Keratinocyte (primary cell): ENCODE measurements at regions not wholly inside any gene's neighbourhood (a gene's known extent, or its start where the extent isn't known, plus 50 kb on each side); places are given as distances from the start of the nearest gene placed in this dataset.

Experiments used
- DNase-seq: peaks from one replicate; pipeline ENCODE4 v3.0.0-alpha.2; 2011; ENCODE audit warnings: low read depth, missing footprints, low spot score
- FAIRE-seq: peaks from 2 replicates; lab custom pipeline; 2011; peaks lifted over from hg19 to GRCh38; lab: Jason Lieb, UNC
- H2AFZ ChIP-seq: 2 replicates; pipeline ENCODE4 v1.6.0; 2012; ENCODE audit warnings: low read length, control low read depth, inconsistent platforms; ENCODE audit not compliant: control insufficient read depth
- H3K27ac ChIP-seq: 2 replicates; pipeline ENCODE4 v1.5.1; 2011; ENCODE audit warnings: low read length; ENCODE audit not compliant: control insufficient read depth, insufficient read depth
- H3K27me3 ChIP-seq: 3 replicates; pipeline ENCODE4 v1.6.0; 2011; ENCODE audit warnings: low read length; ENCODE audit not compliant: control insufficient read depth, insufficient read depth; ENCODE audit errors: extremely low read depth
- H3K36me3 ChIP-seq, 2 experiments: 2 replicates in 1 of 2; 3 replicates in 1 of 2; pipeline ENCODE4 v1.5.1; 2011; ENCODE audit warnings: low read length in 2 of 2, mild to moderate bottlenecking in 1 of 2; ENCODE audit not compliant: control insufficient read depth in 2 of 2, insufficient read depth in 2 of 2; ENCODE audit errors: extremely low read depth in 1 of 2
- H3K4me1 ChIP-seq: 3 replicates; pipeline ENCODE4 v1.5.1; 2011; ENCODE audit warnings: low read length; ENCODE audit not compliant: control insufficient read depth, insufficient read depth; ENCODE audit errors: extremely low read depth
- H3K4me2 ChIP-seq: 3 replicates; pipeline ENCODE4 v1.6.0; 2011; ENCODE audit warnings: low read depth, low read length; ENCODE audit not compliant: control insufficient read depth, insufficient read depth; ENCODE audit errors: extremely low read depth
- H3K4me3 ChIP-seq, 3 experiments: fragments of 200-600 bp in 1 of 3; sonication (generic) in 1 of 3; 2 replicates in 2 of 3; 3 replicates in 1 of 3; pipeline ENCODE4 v1.5.1; 2011 to 2016; ENCODE audit warnings: low read length in 3 of 3, mild to moderate bottlenecking in 3 of 3, control low read depth in 2 of 3, inconsistent platforms in 1 of 3, low read depth in 1 of 3, mixed read lengths in 1 of 3, mixed run types in 1 of 3, moderate library complexity in 1 of 3; ENCODE audit not compliant: control insufficient read depth in 2 of 3, insufficient read depth in 2 of 3; ENCODE audit errors: extremely low read depth in 1 of 3
- H3K79me2 ChIP-seq: 2 replicates; pipeline ENCODE4 v1.6.0; 2012; ENCODE audit warnings: low read length; ENCODE audit not compliant: control insufficient read depth, insufficient read depth
- H3K9ac ChIP-seq: 3 replicates; pipeline ENCODE4 v1.6.0; 2011; ENCODE audit warnings: low read length; ENCODE audit not compliant: control insufficient read depth, insufficient read depth; ENCODE audit errors: extremely low read depth
- H3K9me1 ChIP-seq: 3 replicates; pipeline ENCODE4 v1.6.0; 2011; ENCODE audit warnings: low read length; ENCODE audit not compliant: control insufficient read depth, insufficient read depth; ENCODE audit errors: extremely low read depth
- H3K9me3 ChIP-seq: 2 replicates; pipeline ENCODE4 v1.5.1; 2012; ENCODE audit warnings: low read depth, low read length; ENCODE audit not compliant: control insufficient read depth
- H4K20me1 ChIP-seq: 3 replicates; pipeline ENCODE4 v1.6.0; 2011; ENCODE audit warnings: low read length; ENCODE audit not compliant: control insufficient read depth, insufficient read depth; ENCODE audit errors: extremely low read depth
- EZH2 ChIP-seq: IDR thresholded peaks from one replicate; pipeline ENCODE4 v1.6.1; 2012; ENCODE audit warnings: inconsistent platforms, mild to moderate bottlenecking, low read length, moderate library complexity
- dilution Hi-C: fragments of 300-500 bp; cut with MboI; formaldehyde crosslinking; loops from one replicate; pipeline ENCODE4 v1.7.0; 2020; ENCODE audit warnings: low sequenced_read_pairs; ENCODE audit not compliant: extremely low pct_ligation_motif_present
- TF ChIP-seq, protein P1 (sequence below), 3 experiments: IDR thresholded peaks in 1 of 3; conservative IDR thresholded peaks in 1 of 3; optimal IDR thresholded peaks in 1 of 3; 2 replicates in 2 of 3; 3 replicates in 1 of 3; pipeline versions ENCODE3 to v1.5.1; 2011; ENCODE audit warnings: low read length in 3 of 3, mild to moderate bottlenecking in 3 of 3, moderate library complexity in 2 of 3, control low read depth in 1 of 3, inconsistent platforms in 1 of 3; ENCODE audit not compliant: insufficient read depth in 2 of 3; ENCODE audit errors: extremely low read depth in 1 of 3

DNA sequence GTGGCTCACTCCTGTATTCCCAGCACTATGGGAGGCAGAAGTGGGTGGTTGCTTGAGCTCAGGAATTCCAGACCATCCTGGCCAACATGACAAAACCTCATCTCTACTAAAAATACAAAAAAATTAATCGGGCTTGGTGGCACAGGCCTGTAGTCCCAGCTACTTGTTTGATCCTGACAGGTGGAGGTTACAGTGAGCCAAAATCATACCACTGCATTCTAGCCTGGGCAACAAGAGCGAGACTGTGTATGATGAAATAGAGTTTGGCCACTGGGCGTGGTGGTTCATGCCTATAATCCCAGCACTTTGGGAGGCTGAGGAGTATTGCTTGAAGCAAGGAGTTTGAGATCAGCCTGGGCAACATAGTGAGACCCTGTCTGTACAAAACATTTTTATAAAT, 173.3 kb downstream of the TANC2 start:
- Histone ChIP-seq H3K9me3 (no peaks in the 10 kb centered on the region), H3K4me3 (no peak overlapping the region), H3K4me2 (no peak overlapping the region), H3K9me1 (no peaks in the 10 kb centered on the region), H3K79me2 (peaks cover 2% of the 10 kb centered on the region), H3K9ac (no peak overlapping the region), H3K27ac (no peak overlapping the region), H2AFZ (no peak overlapping the region), H3K27me3 (no peaks in the 10 kb centered on the region), H4K20me1 (no peaks in the 10 kb centered on the region), H3K4me1 (no peaks in the 10 kb centered on the region), H3K36me3 (peaks cover 0 to 3% of the 10 kb centered on the region in 2 experiments)
- no peak for DNase-seq
- FAIRE-seq = no peak
- TF ChIP-seq, protein P1, sequence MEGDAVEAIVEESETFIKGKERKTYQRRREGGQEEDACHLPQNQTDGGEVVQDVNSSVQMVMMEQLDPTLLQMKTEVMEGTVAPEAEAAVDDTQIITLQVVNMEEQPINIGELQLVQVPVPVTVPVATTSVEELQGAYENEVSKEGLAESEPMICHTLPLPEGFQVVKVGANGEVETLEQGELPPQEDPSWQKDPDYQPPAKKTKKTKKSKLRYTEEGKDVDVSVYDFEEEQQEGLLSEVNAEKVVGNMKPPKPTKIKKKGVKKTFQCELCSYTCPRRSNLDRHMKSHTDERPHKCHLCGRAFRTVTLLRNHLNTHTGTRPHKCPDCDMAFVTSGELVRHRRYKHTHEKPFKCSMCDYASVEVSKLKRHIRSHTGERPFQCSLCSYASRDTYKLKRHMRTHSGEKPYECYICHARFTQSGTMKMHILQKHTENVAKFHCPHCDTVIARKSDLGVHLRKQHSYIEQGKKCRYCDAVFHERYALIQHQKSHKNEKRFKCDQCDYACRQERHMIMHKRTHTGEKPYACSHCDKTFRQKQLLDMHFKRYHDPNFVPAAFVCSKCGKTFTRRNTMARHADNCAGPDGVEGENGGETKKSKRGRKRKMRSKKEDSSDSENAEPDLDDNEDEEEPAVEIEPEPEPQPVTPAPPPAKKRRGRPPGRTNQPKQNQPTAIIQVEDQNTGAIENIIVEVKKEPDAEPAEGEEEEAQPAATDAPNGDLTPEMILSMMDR (optimal IDR thresholded peaks at IDR 0.05 in 1 of 3, IDR thresholded peaks at IDR 0.05 in 1 of 3, conservative IDR thresholded peaks at IDR 0.05 in 1 of 3; ENCODE audit: extremely low read depth in 1 of 3, insufficient read depth in 2 of 3, low read length in 3 of 3) = no peak
- no peak for TF ChIP-seq EZH2
- dilution Hi-C loops = no loop called here

DNA sequence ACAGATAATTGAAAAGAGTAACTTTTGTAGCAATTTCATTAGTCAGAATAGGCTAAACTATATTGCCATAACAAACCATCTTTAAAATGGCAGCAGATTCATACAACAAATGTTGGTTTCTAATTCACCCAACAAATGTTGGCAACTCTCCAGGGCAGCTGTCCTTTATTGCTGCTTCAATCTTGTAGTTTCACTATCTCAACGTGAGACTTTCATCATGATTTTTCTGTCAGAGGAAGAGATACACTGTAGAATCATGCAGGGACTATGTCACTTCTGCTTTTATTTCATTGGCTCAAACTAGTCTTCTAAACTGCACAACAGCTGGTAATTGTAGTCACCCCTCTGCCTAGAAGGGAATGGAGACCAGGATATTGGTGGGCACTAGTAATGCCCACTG, 174.2 kb downstream of the TANC2 start:
- no peak for FAIRE-seq

More for the DNA sequence above, 174.2 kb downstream of the TANC2 start:
- Histone ChIP-seq H2AFZ (no peak overlapping the region), H3K9me1 (no peaks in the 10 kb centered on the region), H3K27me3 (no peaks in the 10 kb centered on the region), H3K4me1 (no peaks in the 10 kb centered on the region), H3K4me2 (no peak overlapping the region), H4K20me1 (no peaks in the 10 kb centered on the region), H3K27ac (no peak overlapping the region), H3K79me2 (no peaks in the 10 kb centered on the region), H3K9ac (no peak overlapping the region), H3K36me3 (peaks cover 0 to 3% of the 10 kb centered on the region in 2 experiments), H3K4me3 (no peak overlapping the region), H3K9me3 (no peaks in the 10 kb centered on the region)
- DNase-seq = no peak
- dilution Hi-C loops = no loop called here
- no peak for TF ChIP-seq EZH2
- TF ChIP-seq, protein P1 (optimal IDR thresholded peaks at IDR 0.05 in 1 of 3, IDR thresholded peaks at IDR 0.05 in 1 of 3, conservative IDR thresholded peaks at IDR 0.05 in 1 of 3; ENCODE audit: extremely low read depth in 1 of 3, insufficient read depth in 2 of 3, low read length in 3 of 3) = no peak
